Upper lobe of left lung (tissue), 4 donors: ENCODE measurements at regions not wholly inside any gene's neighbourhood (a gene's known extent, or its start where the extent isn't known, plus 50 kb on each side); places are given as distances from the start of the nearest gene placed in this dataset.

Experiments
- EP300 ChIP-seq, 4 donors: sonication (generic); formaldehyde crosslinking; IDR thresholded peaks; one replicate each; pipeline ENCODE4 v1.5.1; 2017; ENCODE audit warnings: antibody characterized with exemption in 4 of 4, control low read depth in 2 of 4
- POLR2A ChIP-seq, 4 donors: fragments of 450-650 bp; IDR thresholded peaks; one replicate each; pipeline ENCODE4 v1.5.1; 2016 to 2017; ENCODE audit warnings: antibody characterized with exemption in 4 of 4, mild to moderate bottlenecking in 2 of 4
- POLR2AphosphoS5 ChIP-seq, 2 donors: sonication (generic); formaldehyde crosslinking; IDR thresholded peaks; one replicate each; pipeline ENCODE4 v1.5.1; 2017; ENCODE audit warnings: antibody characterized with exemption in 2 of 2
- TF ChIP-seq, protein P1 (sequence below), 6 experiments: fragments of 450-650 bp in 4 of 6; fragments of 200-600 bp in 2 of 6; sonication (generic) in 2 of 6; IDR thresholded peaks; one replicate each; pipeline ENCODE4 v1.5.1; 2016 to 2019; ENCODE audit warnings: antibody characterized with exemption in 6 of 6

GRCh38 chr13:107006661-107007060 is 438.7 kb upstream of the ARGLU1 start:
- TF ChIP-seq, protein P1, sequence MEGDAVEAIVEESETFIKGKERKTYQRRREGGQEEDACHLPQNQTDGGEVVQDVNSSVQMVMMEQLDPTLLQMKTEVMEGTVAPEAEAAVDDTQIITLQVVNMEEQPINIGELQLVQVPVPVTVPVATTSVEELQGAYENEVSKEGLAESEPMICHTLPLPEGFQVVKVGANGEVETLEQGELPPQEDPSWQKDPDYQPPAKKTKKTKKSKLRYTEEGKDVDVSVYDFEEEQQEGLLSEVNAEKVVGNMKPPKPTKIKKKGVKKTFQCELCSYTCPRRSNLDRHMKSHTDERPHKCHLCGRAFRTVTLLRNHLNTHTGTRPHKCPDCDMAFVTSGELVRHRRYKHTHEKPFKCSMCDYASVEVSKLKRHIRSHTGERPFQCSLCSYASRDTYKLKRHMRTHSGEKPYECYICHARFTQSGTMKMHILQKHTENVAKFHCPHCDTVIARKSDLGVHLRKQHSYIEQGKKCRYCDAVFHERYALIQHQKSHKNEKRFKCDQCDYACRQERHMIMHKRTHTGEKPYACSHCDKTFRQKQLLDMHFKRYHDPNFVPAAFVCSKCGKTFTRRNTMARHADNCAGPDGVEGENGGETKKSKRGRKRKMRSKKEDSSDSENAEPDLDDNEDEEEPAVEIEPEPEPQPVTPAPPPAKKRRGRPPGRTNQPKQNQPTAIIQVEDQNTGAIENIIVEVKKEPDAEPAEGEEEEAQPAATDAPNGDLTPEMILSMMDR (IDR thresholded peaks at IDR 0.05), result no peak
- TF ChIP-seq POLR2A (IDR thresholded peaks at IDR 0.05) (no peak), POLR2AphosphoS5 (IDR thresholded peaks at IDR 0.05) (no peak), EP300 (IDR thresholded peaks at IDR 0.05) (no peak)
